Brain microvascular endothelial cell (primary cell): ENCODE measurements at regions not wholly inside any gene's neighbourhood (a gene's known extent, or its start where the extent isn't known, plus 50 kb on each side); places are given as distances from the start of the nearest gene placed in this dataset.
"Not testable (repeated sequence)": the region's sequence is repeated elsewhere in the genome, so short reads cannot be mapped to it uniquely, and the experiment has no call there.

ENCODE experiments used
- DNase-seq: peaks from one replicate; pipeline ENCODE4 v3.0.0-alpha.2; 2020
- H3K27ac ChIP-seq: fragments of 250-450 bp; sonication (Bioruptor Pico); 2 replicates; pipeline ENCODE4 v1.5.1; 2020; ENCODE audit warnings: mild to moderate bottlenecking, moderate library complexity
- H3K27me3 ChIP-seq: fragments of 250-450 bp; sonication (Bioruptor Pico); replicated peaks from 2 replicates; pipeline ENCODE4 v1.5.1; 2020; ENCODE audit warnings: mild to moderate bottlenecking
- H3K36me3 ChIP-seq: fragments of 250-450 bp; sonication (Bioruptor Pico); replicated peaks from 2 replicates; pipeline ENCODE4 v1.5.1; 2020; ENCODE audit warnings: mild to moderate bottlenecking
- H3K4me3 ChIP-seq: 2 replicates; pipeline ENCODE4 v1.5.1; 2011; ENCODE audit warnings: low read depth, mild to moderate bottlenecking, control low read depth, low read length, moderate library complexity
- CTCF ChIP-seq: IDR thresholded peaks from 2 replicates; pipeline ENCODE4 v1.5.1; 2011; ENCODE audit warnings: low read depth, mild to moderate bottlenecking, moderate library complexity, low read length, control low read depth, inconsistent platforms; ENCODE audit errors: missing control alignments
- in situ Hi-C: cut with HindIII; loops from 2 replicates; pipeline ENCODE4 v1.10.0; 2017; ENCODE audit warnings: low sequenced_read_pairs, low pct_ligation_motif_present

DNA sequence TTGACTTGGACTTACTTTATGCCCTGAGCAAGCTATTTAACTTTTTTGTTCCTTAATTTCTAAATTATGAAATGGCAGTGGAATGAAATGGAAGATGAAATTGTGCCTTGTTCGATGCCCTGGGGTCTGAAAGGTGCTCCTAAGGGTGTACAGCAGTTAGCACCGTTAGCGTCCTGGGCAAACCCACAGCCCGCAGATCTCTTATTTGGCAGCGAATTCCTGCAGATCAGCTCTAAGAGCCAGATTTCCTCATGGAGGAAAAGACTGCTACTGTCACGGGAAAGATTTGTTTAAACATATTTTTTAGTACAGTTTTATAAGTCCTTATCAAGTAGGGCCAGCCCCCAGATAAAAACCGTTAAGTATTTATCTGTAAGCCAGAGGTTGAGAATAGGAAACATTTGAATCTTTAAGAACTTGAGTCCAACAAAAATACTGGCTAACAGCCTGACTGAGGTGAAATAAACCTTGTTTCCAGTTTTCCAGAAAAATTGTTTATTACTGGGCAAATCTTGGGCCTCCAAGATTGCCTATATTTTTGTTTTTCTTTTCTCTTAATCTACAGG, 216.5 kb upstream of the DMRT1 start:
- H3K27ac ChIP-seq = no peak overlapping the region
- in situ Hi-C loops = no loop called here
- no peak for TF ChIP-seq CTCF
- DNase-seq = no peak
- no peaks in the 10 kb centered on the region for H3K27me3 ChIP-seq
- H3K4me3 ChIP-seq = no peak overlapping the region
- no peaks in the 10 kb centered on the region for H3K36me3 ChIP-seq

DNA sequence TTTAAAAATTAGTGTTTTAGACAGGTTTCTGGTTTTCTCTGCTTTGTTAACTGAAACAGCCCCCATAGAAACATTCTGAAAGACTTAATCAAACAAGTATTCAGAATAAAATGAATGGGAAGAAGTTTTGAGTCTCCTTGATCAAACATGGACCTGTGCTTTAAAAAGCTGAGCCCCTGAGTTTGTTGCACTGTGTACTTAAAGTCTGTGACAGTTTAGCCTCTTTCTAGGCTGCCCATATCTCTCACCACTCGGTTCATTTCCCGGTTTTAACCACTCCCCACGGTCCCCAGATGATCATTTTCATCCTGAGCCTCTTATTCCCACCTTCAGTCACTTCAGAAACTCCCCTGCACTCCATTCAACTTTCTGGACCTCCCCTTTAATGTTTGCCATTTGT, 215.9 kb upstream of the DMRT1 start:
- no peak overlapping the region for H3K27ac ChIP-seq
- no peak for TF ChIP-seq CTCF
- H3K36me3 ChIP-seq = no peaks in the 10 kb centered on the region
- in situ Hi-C loops = no loop called here
- H3K4me3 ChIP-seq = no peak overlapping the region
- DNase-seq = no peak
- no peaks in the 10 kb centered on the region for H3K27me3 ChIP-seq

DNA sequence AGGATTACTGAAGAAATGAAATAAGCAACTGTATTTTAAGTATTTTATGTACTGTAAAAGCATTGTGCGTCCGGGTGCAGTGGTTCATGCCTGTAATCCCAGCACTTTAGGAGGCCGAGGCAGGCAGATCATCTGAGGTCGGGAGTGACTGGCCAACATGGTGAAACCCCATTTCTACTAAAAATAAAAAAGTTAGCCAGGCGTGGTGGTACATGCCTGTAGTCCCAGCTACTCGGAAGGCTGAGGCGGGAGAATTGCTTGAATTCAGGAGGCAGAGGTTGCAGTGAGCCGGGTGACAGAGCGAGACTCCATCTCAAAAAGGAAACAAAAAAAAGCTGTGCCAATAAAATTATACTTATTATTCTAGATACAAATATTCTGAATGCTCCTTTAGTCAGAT, 215.4 kb upstream of the DMRT1 start:
- in situ Hi-C loops, H3K27ac ChIP-seq, H3K4me3 ChIP-seq, DNase-seq, H3K36me3 ChIP-seq, H3K27me3 ChIP-seq: not testable (repeated sequence)

- Histone ChIP-seq H3K4me3 (no peak overlapping the region), H3K36me3 (no peaks in the 10 kb centered on the region), H3K27ac (no peak overlapping the region), H3K27me3 (no peaks in the 10 kb centered on the region)
- TF ChIP-seq CTCF = no peak
- no peak for DNase-seq
- in situ Hi-C loops = no loop called here
Measured at GRCh38 chr9:626596-626995, 214.9 kb upstream of the DMRT1 start.

DNA sequence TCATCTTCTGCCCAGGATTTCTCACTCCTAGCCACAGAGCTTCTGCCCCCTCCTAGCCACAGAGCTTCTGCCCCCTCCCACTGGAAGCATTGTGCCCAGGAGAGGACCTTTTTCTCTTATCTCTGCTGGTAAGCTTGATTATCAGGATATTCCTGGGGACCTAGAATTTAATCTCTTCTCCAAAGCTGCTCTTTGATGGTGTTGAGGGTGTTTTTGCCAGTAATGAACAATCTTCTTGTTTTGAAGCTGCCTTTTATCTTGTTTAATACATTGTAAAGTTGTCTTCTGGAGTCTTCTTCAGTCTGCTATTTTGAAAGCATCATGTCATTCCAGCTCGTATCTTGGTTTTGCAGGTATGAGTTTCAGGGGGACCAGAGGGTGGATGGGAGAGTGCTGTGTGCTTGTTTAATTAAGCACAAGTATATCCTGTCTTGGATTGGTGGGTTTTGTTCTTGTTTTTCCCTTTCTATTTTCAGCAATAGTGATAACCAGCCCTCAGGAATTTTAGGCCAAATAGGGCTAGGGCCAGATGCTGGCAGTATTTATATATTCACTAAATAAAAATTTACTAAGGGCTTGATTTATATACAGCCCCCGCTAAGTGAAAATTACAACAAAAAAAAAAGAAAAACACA, 214.0 kb upstream of the DMRT1 start:
- in situ Hi-C loops = no loop called here
- H3K27me3 ChIP-seq = no peaks in the 10 kb centered on the region
- no peaks in the 10 kb centered on the region for H3K36me3 ChIP-seq

DNA sequence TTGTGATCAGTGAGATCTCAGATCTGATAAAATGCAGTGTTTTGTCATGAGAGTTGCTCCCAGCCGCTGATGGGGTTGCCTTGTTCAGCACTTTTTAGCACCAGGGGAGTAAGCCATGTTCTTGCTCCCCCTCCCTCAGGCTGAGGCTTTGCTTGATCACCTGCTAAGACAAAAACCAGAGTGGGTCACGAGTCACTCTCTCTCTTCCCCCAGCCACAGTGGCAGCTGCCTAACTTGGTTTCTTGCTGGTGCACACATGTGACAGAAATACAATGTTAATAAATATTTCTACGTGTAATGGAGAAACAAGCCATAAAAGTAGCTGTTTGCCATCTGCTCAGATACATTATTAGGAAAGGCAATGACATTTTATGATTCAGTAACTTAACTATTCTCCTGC, 212.4 kb upstream of the DMRT1 start:
- H3K27me3 ChIP-seq = no peaks in the 10 kb centered on the region
- no peaks in the 10 kb centered on the region for H3K36me3 ChIP-seq
- in situ Hi-C loops = no loop called here
- DNase-seq = no peak
- H3K27ac ChIP-seq = no peak overlapping the region
- H3K4me3 ChIP-seq = no peak overlapping the region
- TF ChIP-seq CTCF = no peak

More for the DNA sequence above, 214.0 kb upstream of the DMRT1 start:
- no peak for DNase-seq
- TF ChIP-seq CTCF = no peak
- H3K4me3 ChIP-seq = no peak overlapping the region
- no peak overlapping the region for H3K27ac ChIP-seq
